A549 (cell line): ENCODE measurements at regions not wholly inside any gene's neighbourhood (a gene's known extent, or its start where the extent isn't known, plus 50 kb on each side); places are given as distances from the start of the nearest gene placed in this dataset.

Experiments
- CTCF ChIP-seq: fragments of >200 bp; sonication (Bioruptor Twin); formaldehyde crosslinking; IDR thresholded peaks from 3 replicates; pipeline ENCODE4 v1.5.1; 2016
- EP300 ChIP-seq, 2 experiments: fragments of >200 bp; sonication (Bioruptor Twin); formaldehyde crosslinking; IDR thresholded peaks; 2 replicates in 1 of 2; 3 replicates in 1 of 2; pipeline ENCODE4 v1.6.1; 2016 to 2017
- HMGXB4 ChIP-seq: fragments of 250-450 bp; sonication (Bioruptor Pico); IDR thresholded peaks from 2 replicates; pipeline ENCODE4 v1.5.0; 2021; ENCODE audit warnings: mild to moderate bottlenecking, moderate library complexity, borderline replicate concordance
- RAD21 ChIP-seq, 2 experiments: fragments of >200 bp in 1 of 2; sonication (Bioruptor Twin) in 1 of 2; formaldehyde crosslinking in 1 of 2; IDR thresholded peaks in 1 of 2; conservative IDR thresholded peaks in 1 of 2; 2 replicates in 1 of 2; 3 replicates in 1 of 2; pipeline ENCODE4 v1.6.1; 2012 to 2018; ENCODE audit warnings: inconsistent platforms in 1 of 2
- REST ChIP-seq: fragments of 200-600 bp; sonication (generic); IDR thresholded peaks from 2 replicates; pipeline ENCODE4 v1.6.1; 2016; ENCODE audit warnings: antibody characterized with exemption, mild to moderate bottlenecking, moderate library complexity

GRCh38 chr3:109648027-109648426, 310.7 kb upstream of the DPPA4 start:
- no peak for TF ChIP-seq HMGXB4
- TF ChIP-seq EP300 (IDR thresholded peaks at IDR 0.05) = no peak
- TF ChIP-seq REST = no peak
- no peak for TF ChIP-seq CTCF
- TF ChIP-seq RAD21 (conservative IDR thresholded peaks at IDR 0.05 in 1 of 2, IDR thresholded peaks at IDR 0.05 in 1 of 2) = no peak
